Transverse colon (tissue), 3 donors: ENCODE measurements at regions not wholly inside any gene's neighbourhood (a gene's known extent, or its start where the extent isn't known, plus 50 kb on each side); places are given as distances from the start of the nearest gene placed in this dataset.

Experiments used
- CTCF ChIP-seq, 5 experiments: fragments of 200-600 bp in 3 of 5; fragments of 450-650 bp in 2 of 5; sonication (generic) in 3 of 5; IDR thresholded peaks; 1 replicate in 2 of 5; 2 replicates in 3 of 5; pipeline ENCODE4 v1.5.1; 2016 to 2017; ENCODE audit warnings: antibody characterized with exemption in 5 of 5, inconsistent platforms in 3 of 5, mild to moderate bottlenecking in 2 of 5, moderate library complexity in 1 of 5
- EP300 ChIP-seq: sonication (generic); formaldehyde crosslinking; IDR thresholded peaks from one replicate; pipeline ENCODE4 v1.6.1; 2017; ENCODE audit warnings: antibody characterized with exemption, low read depth
- POLR2A ChIP-seq: fragments of 450-650 bp; IDR thresholded peaks from one replicate; pipeline ENCODE4 v1.6.1; 2016; ENCODE audit warnings: antibody characterized with exemption, mild to moderate bottlenecking, moderate library complexity

- TF ChIP-seq CTCF (IDR thresholded peaks at IDR 0.05) (no peak), POLR2A (no peak), EP300 (no peak)
Observed at GRCh38 chr5:100456615-100457014, 78.6 kb upstream of the FAM174A start.
